ENCODE measurements at regions not wholly inside any gene's neighbourhood (a gene's known extent, or its start where the extent isn't known, plus 50 kb on each side); places are given as distances from the start of the nearest gene placed in this dataset.

- DNase-seq (ENCODE audit: low spot score): no peak
- Mint-ChIP-seq H3K27me3 (ENCODE audit: unreplicated experiment) (peaks cover 2% of the 10 kb centered on the region), H3K36me3 (ENCODE audit: low read depth, unreplicated experiment) (no peaks in the 10 kb centered on the region), H3K27ac (ENCODE audit: unreplicated experiment) (no peak overlapping the region), H3K4me3 (ENCODE audit: unreplicated experiment) (no peak overlapping the region), H3K9me3 (ENCODE audit: unreplicated experiment) (no peaks in the 10 kb centered on the region), H3K4me1 (ENCODE audit: unreplicated experiment) (no peaks in the 10 kb centered on the region)
- no peak for TF ChIP-seq CTCF (IDR thresholded peaks at IDR 0.05; ENCODE audit: unreplicated experiment)
These were observed 1184.1 kb downstream of the AMY1C start for GRCh38 chr1:104933846-104934245.

GRCh38 chr1:104945406-104945805 is 1195.7 kb downstream of the AMY1C start:
- Mint-ChIP-seq H3K27me3 (ENCODE audit: unreplicated experiment) (peaks cover 1% of the 10 kb centered on the region), H3K4me1 (ENCODE audit: unreplicated experiment) (no peaks in the 10 kb centered on the region), H3K27ac (ENCODE audit: unreplicated experiment) (no peak overlapping the region), H3K9me3 (ENCODE audit: unreplicated experiment) (peaks cover 4% of the 10 kb centered on the region), H3K36me3 (ENCODE audit: low read depth, unreplicated experiment) (no peaks in the 10 kb centered on the region), H3K4me3 (ENCODE audit: unreplicated experiment) (no peak overlapping the region)
- DNase-seq (ENCODE audit: low spot score): no peak
- no peak for TF ChIP-seq CTCF (IDR thresholded peaks at IDR 0.05; ENCODE audit: unreplicated experiment)

GRCh38 chr1:104946558-104947210 is 1197.0 kb downstream of the AMY1C start:
- H3K9me3 Mint-ChIP-seq (ENCODE audit: unreplicated experiment): no peaks in the 10 kb centered on the region
- no peak for TF ChIP-seq CTCF (IDR thresholded peaks at IDR 0.05; ENCODE audit: unreplicated experiment)
- DNase-seq (ENCODE audit: low spot score): no peak
- no peak overlapping the region for H3K4me3 Mint-ChIP-seq (ENCODE audit: unreplicated experiment)
- H3K27me3 Mint-ChIP-seq (ENCODE audit: unreplicated experiment): peaks cover 1% of the 10 kb centered on the region
- H3K27ac Mint-ChIP-seq (ENCODE audit: unreplicated experiment): no peak overlapping the region
- no peaks in the 10 kb centered on the region for H3K4me1 Mint-ChIP-seq (ENCODE audit: unreplicated experiment)
- H3K36me3 Mint-ChIP-seq (ENCODE audit: low read depth, unreplicated experiment): no peaks in the 10 kb centered on the region

GRCh38 chr1:104953555-104953954 is 1203.9 kb downstream of the AMY1C start:
- TF ChIP-seq CTCF (IDR thresholded peaks at IDR 0.05; ENCODE audit: unreplicated experiment): no peak
- Mint-ChIP-seq H3K4me1 (ENCODE audit: unreplicated experiment) (no peaks in the 10 kb centered on the region), H3K36me3 (ENCODE audit: low read depth, unreplicated experiment) (no peaks in the 10 kb centered on the region), H3K4me3 (ENCODE audit: unreplicated experiment) (no peak overlapping the region), H3K27me3 (ENCODE audit: unreplicated experiment) (no peaks in the 10 kb centered on the region), H3K9me3 (ENCODE audit: unreplicated experiment) (no peaks in the 10 kb centered on the region), H3K27ac (ENCODE audit: unreplicated experiment) (no peak overlapping the region)
- DNase-seq (ENCODE audit: low spot score): no peak

- no peak for TF ChIP-seq CTCF (IDR thresholded peaks at IDR 0.05; ENCODE audit: unreplicated experiment)
- Mint-ChIP-seq H3K27ac (ENCODE audit: unreplicated experiment) (no peak overlapping the region), H3K4me1 (ENCODE audit: unreplicated experiment) (no peaks in the 10 kb centered on the region), H3K27me3 (ENCODE audit: unreplicated experiment) (no peaks in the 10 kb centered on the region), H3K36me3 (ENCODE audit: low read depth, unreplicated experiment) (no peaks in the 10 kb centered on the region), H3K4me3 (ENCODE audit: unreplicated experiment) (no peak overlapping the region), H3K9me3 (ENCODE audit: unreplicated experiment) (no peaks in the 10 kb centered on the region)
- no peak for DNase-seq (ENCODE audit: low spot score)
These were observed 1223.8 kb downstream of the AMY1C start for GRCh38 chr1:104973516-104973915.
